HEK293T (cell line): ENCODE measurements at regions not wholly inside any gene's neighbourhood (a gene's known extent, or its start where the extent isn't known, plus 50 kb on each side); places are given as distances from the start of the nearest gene placed in this dataset.

Experiments
- CTCF ChIA-PET: fragments of 350-600 bp; formaldehyde crosslinking; extraction: SDS; loops from one replicate; lab custom pipeline; 2021; ENCODE audit warnings: antibody characterized with exemption, inconsistent platforms; lab: Yijun Ruan, JAX
- POLR2A ChIA-PET: fragments of 350-600 bp; formaldehyde crosslinking; extraction: SDS; loops from one replicate; lab custom pipeline; 2020; ENCODE audit warnings: antibody characterized with exemption, inconsistent platforms; lab: Yijun Ruan, JAX
- DNase-seq: peaks from one replicate; pipeline ENCODE4 v3.0.0; 2012; ENCODE audit warnings: mixed read lengths; ENCODE audit errors: extremely low spot score
- ARNT ChIP-seq: fragments of 450-650 bp; IDR thresholded peaks from 2 replicates; pipeline ENCODE4 v1.6.1; 2017; ENCODE audit warnings: mild to moderate bottlenecking
- BHLHE40 ChIP-seq: fragments of 450-650 bp; IDR thresholded peaks from 2 replicates; pipeline ENCODE4 v1.6.1; 2016; ENCODE audit warnings: mild to moderate bottlenecking, moderate library complexity, borderline replicate concordance
- CTBP1 ChIP-seq: fragments of 450-650 bp; IDR thresholded peaks from 2 replicates; pipeline ENCODE4 v1.6.1; 2016; ENCODE audit warnings: borderline replicate concordance
- ELF4 ChIP-seq: fragments of 450-650 bp; IDR thresholded peaks from 2 replicates; pipeline ENCODE4 v1.6.1; 2017; ENCODE audit warnings: antibody characterized with exemption
- FOXA1 ChIP-seq: fragments of 450-650 bp; IDR thresholded peaks from 2 replicates; pipeline ENCODE4 v1.6.1; 2016; ENCODE audit warnings: mild to moderate bottlenecking
- FOXK2 ChIP-seq: fragments of 450-650 bp; IDR thresholded peaks from 2 replicates; pipeline ENCODE4 v1.6.1; 2016; ENCODE audit warnings: mild to moderate bottlenecking
- FOXM1 ChIP-seq: fragments of 450-650 bp; IDR thresholded peaks from 2 replicates; pipeline ENCODE4 v1.6.1; 2017; ENCODE audit warnings: mild to moderate bottlenecking, borderline replicate concordance
- HDGF ChIP-seq: fragments of 450-650 bp; IDR thresholded peaks from 2 replicates; pipeline ENCODE4 v1.6.1; 2017; ENCODE audit warnings: antibody characterized with exemption, borderline replicate concordance
- L3MBTL2 ChIP-seq: fragments of 450-650 bp; conservative IDR thresholded peaks from 2 replicates; pipeline ENCODE4 v1.6.1; 2016; ENCODE audit warnings: mild to moderate bottlenecking
- LEF1 ChIP-seq: fragments of 450-650 bp; IDR thresholded peaks from 2 replicates; pipeline ENCODE4 v1.6.1; 2017; ENCODE audit warnings: mild to moderate bottlenecking, borderline replicate concordance
- NFRKB ChIP-seq: fragments of 450-650 bp; IDR thresholded peaks from 2 replicates; pipeline ENCODE4 v1.6.1; 2016; ENCODE audit warnings: mild to moderate bottlenecking, moderate library complexity
- PKNOX1 ChIP-seq: fragments of 450-650 bp; IDR thresholded peaks from 2 replicates; pipeline ENCODE4 v1.6.1; 2016
- SP1 ChIP-seq: fragments of 450-650 bp; IDR thresholded peaks from 2 replicates; pipeline ENCODE4 v1.6.1; 2017
- SUZ12 ChIP-seq: fragments of 450-650 bp; IDR thresholded peaks from 2 replicates; pipeline ENCODE4 v1.6.1; 2016; ENCODE audit warnings: mild to moderate bottlenecking
- TARDBP ChIP-seq: fragments of 450-650 bp; IDR thresholded peaks from 2 replicates; pipeline ENCODE4 v1.6.1; 2016
- ZNF384 ChIP-seq: fragments of 450-650 bp; IDR thresholded peaks from 2 replicates; pipeline ENCODE4 v1.6.1; 2016

- no peak for DNase-seq
- CTCF ChIA-PET, result no interaction called here
- no peak for TF ChIP-seq BHLHE40
- no peak for TF ChIP-seq CTBP1
- TF ChIP-seq ARNT, result no peak
- no peak for TF ChIP-seq SUZ12
- no peak for TF ChIP-seq L3MBTL2
- no peak for TF ChIP-seq TARDBP
- no peak for TF ChIP-seq ZNF384
- no peak for TF ChIP-seq HDGF
- TF ChIP-seq LEF1, result no peak
- no peak for TF ChIP-seq FOXA1
- TF ChIP-seq FOXM1, result no peak
- TF ChIP-seq FOXK2, result no peak
- no peak for TF ChIP-seq ELF4
- TF ChIP-seq SP1, result no peak
- TF ChIP-seq PKNOX1, result no peak
- no peak for TF ChIP-seq NFRKB
- POLR2A ChIA-PET, result no interaction called here
Observed at GRCh38 chr13:90402613-90403012, 944.9 kb upstream of the MIR17HG start.

DNA sequence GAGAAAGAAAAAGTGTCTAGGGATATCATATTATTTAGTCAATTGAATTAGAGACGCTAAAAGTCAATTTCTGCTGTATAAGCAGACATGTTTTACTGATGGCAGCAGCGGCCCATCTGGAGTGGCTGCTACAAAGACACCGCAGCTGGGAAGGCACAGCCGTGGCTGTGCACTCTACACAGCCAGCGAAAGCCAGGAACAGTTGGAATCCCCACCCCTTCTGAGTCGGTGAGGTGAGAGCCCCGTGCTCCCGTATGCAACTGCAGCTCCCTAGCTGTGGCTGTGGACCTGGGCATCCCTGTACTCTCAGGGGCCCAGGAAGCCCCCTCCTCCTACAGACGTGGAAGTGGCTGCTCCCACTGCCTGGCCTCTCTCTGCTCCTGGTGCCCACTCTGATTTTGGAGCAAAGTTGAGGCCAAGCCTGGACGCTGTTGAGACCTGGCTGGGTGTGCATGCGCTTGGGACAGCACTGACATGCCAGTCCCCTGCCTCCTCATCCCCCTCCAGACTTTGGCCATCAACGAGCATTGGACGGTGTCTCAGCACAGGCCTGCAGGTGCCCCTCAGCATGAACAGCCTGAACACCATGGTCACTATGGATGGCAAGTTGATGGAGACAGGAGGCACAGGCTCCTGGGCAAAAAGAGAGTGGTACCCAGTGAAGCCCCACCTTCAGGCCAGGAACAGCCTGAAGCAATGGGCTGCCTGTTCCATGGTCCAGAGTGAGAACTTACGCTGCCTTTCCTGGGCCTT, 944.0 kb upstream of the MIR17HG start:
- no peak for TF ChIP-seq ZNF384
- no peak for TF ChIP-seq NFRKB
- no peak for TF ChIP-seq BHLHE40
- ChIA-PET CTCF (no interaction called here), POLR2A (interaction anchor here (1.3 kb wide), 1 partner anchor 10 kb away, joined by 3 read pairs; no protein-coding TSS in a partner anchor)
- DNase-seq, result no peak

DNA sequence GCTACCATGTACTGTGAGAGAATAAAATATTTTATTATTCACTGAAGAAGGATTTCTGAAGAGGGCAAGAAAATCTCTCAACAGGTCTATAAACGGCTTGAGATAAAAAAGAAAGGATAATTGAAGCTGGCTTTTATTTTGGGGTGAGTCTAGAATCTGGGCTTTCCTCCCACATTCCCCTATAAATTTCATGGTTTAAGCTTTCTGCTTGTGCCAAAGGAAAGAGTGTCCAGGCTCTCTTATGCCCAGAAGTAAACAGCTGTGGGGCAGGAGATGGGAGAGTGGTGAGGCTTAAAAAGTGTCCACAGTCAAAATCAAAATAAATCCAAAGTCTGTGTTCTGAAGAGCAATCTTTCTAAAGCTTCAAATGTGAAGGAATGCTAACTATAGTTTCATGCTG, 942.2 kb upstream of the MIR17HG start:
- DNase-seq, result no peak
- TF ChIP-seq ELF4 (no peak), BHLHE40 (no peak), L3MBTL2 (no peak)
- ChIA-PET CTCF (no interaction called here), POLR2A (no interaction called here)

- ChIA-PET POLR2A (no interaction called here), CTCF (no interaction called here)
- TF ChIP-seq LEF1 (no peak), FOXA1 (no peak), BHLHE40 (no peak)
- DNase-seq, result no peak
Observed at GRCh38 chr13:90412980-90413379, 934.5 kb upstream of the MIR17HG start.

DNA sequence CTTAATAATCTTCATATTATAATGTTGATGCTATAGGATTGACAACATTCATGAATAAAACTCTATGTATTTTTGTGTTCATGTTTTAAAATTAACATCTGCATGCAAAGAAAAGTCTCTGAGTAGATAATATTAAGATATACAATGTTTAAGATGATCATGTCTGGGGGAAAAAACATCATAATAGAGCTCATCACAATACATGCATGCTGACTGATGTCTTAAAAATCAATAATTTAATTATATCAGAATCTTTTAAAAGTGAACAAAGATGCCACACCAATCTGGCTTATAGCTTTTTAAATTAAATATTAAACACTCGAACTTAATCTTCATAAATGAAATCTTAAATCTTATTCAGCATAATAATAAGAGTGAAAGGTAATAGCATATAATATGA, 933.9 kb upstream of the MIR17HG start:
- ChIA-PET POLR2A (interaction anchor here (0.9 kb wide), 1 partner anchor 9 kb away, joined by 3 read pairs; no protein-coding TSS in a partner anchor), CTCF (no interaction called here)
- no peak for DNase-seq
- TF ChIP-seq ZNF384 (no peak), CTBP1 (no peak), NFRKB (no peak), LEF1 (no peak), FOXK2 (no peak), SP1 (no peak), FOXA1 (no peak), PKNOX1 (no peak), FOXM1 (no peak), BHLHE40 (no peak), ARNT (no peak), L3MBTL2 (no peak), ELF4 (no peak)

GRCh38 chr13:90414691-90415596, 932.5 kb upstream of the MIR17HG start:
- peak; percentile 35 for DNase-seq
- CTCF ChIA-PET, result interaction anchor here (0.7 kb wide), 1 partner anchor 180 kb away, joined by 3 read pairs; no protein-coding TSS in a partner anchor
- TF ChIP-seq FOXM1 (no peak), CTBP1 (no peak), HDGF (no peak), FOXA1 (no peak), NFRKB (no peak)
- POLR2A ChIA-PET, result no interaction called here

GRCh38 chr13:90415902-90416301, 931.6 kb upstream of the MIR17HG start:
- POLR2A ChIA-PET, result no interaction called here
- CTCF ChIA-PET, result interaction anchor here (0.8 kb wide), 1 partner anchor 52 kb away, joined by 3 read pairs; no protein-coding TSS in a partner anchor
- TF ChIP-seq ARNT (no peak), FOXK2 (no peak), PKNOX1 (no peak), FOXA1 (no peak), LEF1 (no peak), TARDBP (no peak), HDGF (no peak), NFRKB (no peak), ZNF384 (no peak), FOXM1 (no peak), L3MBTL2 (no peak), SUZ12 (no peak), CTBP1 (no peak), SP1 (no peak), BHLHE40 (no peak), ELF4 (no peak)
- no peak for DNase-seq
